HG03097 (cell line): ENCODE measurements at regions not wholly inside any gene's neighbourhood (a gene's known extent, or its start where the extent isn't known, plus 50 kb on each side); places are given as distances from the start of the nearest gene placed in this dataset.

Experiments
- ATAC-seq: cut with Tn5 transposase; IDR thresholded peaks from one replicate; pipeline ENCODE4 v1.9.1; 2021; ENCODE audit not compliant: unreplicated experiment, low FRiP score

DNA sequence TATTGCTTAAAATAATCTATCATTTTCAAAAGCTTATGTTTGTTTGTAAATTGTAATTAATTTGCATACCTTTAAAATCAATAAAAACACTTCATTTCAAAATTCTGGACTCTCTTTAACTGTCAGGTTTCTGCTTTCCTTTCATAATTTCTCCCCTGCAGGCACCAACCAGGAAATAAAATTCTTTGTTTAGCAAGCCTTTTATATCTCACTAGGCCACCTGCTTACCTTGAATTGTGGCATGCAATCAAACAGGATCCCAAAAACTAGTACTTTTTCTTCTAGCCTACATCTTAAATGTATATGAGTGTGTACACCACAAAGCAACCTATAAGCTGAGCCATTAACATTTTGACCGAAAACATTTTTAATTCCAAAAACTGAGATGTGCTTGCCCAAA is 233.1 kb downstream of the NR4A2 start:
- no peak for ATAC-seq

DNA sequence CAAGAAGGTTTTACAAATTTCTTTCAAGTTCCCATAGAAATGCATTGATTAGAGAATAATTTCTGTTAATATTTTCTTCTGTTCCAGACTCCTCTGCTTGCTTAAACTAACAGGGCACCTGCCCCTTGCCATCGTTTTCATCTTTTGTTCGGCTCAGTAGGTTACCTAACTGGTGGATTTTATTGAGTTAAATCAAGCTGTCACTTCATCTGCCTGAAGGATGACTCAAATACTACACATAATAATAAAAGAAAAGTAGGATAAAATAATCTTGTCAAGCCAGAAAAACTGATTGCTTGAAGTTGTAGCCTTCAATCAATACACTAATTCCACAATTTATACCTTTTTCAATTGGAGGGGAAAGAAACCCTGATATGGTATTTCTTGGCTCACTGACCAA is 234.0 kb downstream of the NR4A2 start:
- no peak for ATAC-seq

DNA sequence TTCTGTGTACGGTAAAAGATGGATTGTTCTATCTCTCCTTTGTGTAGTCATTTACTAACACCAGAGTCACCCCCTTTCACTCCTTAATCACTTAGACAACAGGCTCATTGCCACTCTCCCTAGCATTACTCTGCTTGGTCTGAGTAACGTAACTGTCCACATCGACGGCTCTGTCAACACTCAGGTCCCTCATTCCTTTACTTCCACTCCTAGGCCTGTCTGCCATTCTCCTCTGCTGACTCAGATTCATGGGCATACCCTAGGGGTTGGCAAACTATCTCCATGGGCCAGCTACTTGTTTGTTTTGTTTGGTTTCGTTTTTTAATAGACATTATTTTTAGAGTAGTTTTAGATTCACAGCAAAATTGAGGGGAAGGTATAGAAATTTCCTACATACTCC is 243.9 kb downstream of the NR4A2 start:
- ATAC-seq = no peak

GRCh38 chr2:156087875-156088274 is 244.6 kb downstream of the NR4A2 start:
- no peak for ATAC-seq

DNA sequence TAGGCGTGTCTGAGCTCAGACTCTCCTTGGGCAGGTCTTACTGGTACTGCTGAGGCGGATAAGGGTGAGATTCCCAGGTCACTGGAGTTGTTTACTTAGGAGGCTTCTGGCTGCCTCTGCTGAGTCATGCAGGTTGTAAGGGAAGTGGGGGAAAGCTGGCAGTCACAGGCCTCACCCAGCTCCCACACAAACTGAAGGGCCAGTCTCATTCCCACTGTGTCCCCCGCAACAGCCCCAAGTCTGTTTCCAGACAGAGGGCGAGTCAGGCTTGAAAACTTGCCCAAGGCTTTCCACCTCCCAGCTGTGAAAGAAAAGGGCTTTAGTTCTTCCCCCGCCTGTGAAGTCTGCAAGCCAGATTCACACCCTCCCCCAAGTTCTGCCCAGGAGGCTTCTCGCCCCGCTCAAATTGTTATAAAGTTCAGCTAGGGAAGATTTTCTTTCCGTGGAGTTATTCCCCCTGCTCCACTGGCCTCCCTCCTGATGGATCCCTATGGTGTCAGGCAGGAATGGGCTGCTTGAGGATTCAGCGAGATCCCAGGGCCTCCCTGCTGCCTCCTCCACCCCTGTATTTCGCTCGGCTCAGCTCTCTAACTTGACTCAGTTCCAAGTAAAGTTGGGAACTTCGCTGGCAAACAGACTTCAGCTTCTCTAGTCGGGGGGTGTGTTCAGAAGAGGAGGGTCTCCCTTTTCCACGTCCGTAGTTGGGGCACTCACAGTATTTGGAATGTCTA is 248.6 kb downstream of the NR4A2 start:
- no peak for ATAC-seq

- ATAC-seq = no peak
Measured at GRCh38 chr2:156079845-156080244, 252.7 kb downstream of the NR4A2 start.

DNA sequence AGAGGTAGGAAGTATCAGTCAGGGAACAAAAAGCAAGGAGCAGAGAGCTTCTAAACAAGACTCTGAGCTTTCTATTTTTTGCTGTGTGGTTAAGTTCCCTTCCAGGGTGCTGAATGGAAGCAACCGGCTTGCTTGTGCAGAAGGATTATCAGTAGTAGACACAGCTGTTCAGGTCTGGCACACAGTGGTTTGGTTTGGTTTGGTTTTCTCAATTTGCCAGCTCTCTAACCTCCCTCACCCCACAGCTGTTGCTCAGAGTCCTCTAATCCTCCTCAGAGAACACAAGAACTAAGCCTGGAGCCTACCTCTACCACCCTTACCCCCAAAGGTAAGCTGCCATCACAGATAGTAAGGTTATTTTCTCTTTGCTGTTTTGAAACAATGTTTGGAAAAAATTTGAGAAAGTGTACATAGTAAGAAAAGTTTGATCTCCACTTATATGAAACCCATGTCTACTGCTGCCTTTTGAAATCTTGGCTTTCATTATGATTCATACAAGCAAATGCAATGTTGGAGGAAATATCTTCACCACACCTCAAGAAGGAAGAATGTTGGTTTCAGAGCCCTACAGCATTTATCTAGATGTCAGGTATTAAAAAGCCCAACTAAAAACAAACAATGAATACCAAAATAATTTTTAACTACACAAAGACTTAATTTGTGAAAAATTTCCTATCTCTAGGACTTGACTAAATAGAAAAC is 255.3 kb downstream of the NR4A2 start:
- ATAC-seq = no peak

GRCh38 chr2:156065912-156066311 is 266.6 kb downstream of the NR4A2 start:
- ATAC-seq = no peak

GRCh38 chr2:156064540-156064939 is 268.0 kb downstream of the NR4A2 start:
- no peak for ATAC-seq

GRCh38 chr2:156057647-156058046 is 274.9 kb downstream of the NR4A2 start:
- no peak for ATAC-seq

- ATAC-seq = no peak
Measured at GRCh38 chr2:156054983-156055382, 277.5 kb downstream of the NR4A2 start.

GRCh38 chr2:156046900-156047299 is 285.6 kb downstream of the NR4A2 start:
- no peak for ATAC-seq

GRCh38 chr2:156042895-156043294 is 289.6 kb downstream of the NR4A2 start:
- ATAC-seq = no peak

- no peak for ATAC-seq
Measured at GRCh38 chr2:156038021-156038420, 294.5 kb downstream of the NR4A2 start.

- no peak for ATAC-seq
Measured at GRCh38 chr2:156037482-156037881, 295.0 kb downstream of the NR4A2 start.

GRCh38 chr2:156031121-156031520 is 301.4 kb downstream of the NR4A2 start:
- no peak for ATAC-seq

GRCh38 chr2:156023229-156023869 is 309.2 kb downstream of the NR4A2 start:
- ATAC-seq = no peak

DNA sequence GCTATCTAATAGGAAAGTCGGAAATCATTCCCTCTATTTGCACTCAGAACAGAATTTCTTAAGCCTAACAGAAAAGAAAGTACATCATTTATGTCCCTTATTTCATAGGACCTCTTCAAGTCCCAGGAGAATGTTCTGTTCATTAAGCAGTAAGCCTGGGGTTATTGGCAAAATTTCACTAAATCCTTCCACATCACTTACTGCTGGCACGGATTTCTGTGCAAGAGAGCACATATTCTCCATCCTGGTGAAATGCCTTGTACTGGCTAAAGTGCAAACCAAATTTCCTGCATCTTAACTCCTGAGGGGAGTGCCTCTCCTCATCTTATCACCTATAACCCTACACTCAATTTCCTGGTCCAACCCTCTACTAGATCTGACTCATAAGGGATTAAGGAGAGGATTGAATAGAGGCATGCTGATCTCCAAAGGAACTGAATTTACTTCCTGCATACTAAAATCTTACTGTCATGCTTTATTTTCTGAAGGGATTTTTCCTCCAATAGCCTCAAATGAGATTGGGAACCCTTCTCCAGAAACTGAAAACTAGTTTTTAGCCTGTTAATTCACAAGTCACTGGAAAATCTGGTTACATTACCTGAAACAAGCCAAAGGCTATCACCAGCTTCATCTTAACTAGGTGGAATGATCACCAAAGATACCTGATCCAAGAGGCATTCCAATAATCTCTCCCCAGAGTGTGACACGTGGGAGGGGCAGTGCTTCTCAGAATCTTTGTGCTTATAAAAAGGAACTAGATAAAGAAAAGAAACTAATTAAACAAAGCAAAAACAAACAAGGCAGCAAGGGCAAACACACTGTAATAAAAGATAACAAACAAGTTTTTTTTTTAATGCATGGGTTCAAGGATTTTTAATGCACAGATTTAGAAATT is 311.1 kb downstream of the NR4A2 start:
- no peak for ATAC-seq

GRCh38 chr2:156019341-156019740 is 313.2 kb downstream of the NR4A2 start:
- ATAC-seq = no peak

- ATAC-seq = no peak
Measured at GRCh38 chr2:156017341-156017885, 315.1 kb downstream of the NR4A2 start.

GRCh38 chr2:156009293-156009692 is 323.2 kb downstream of the NR4A2 start:
- ATAC-seq = no peak
